ENCODE measurements at regions not wholly inside any gene's neighbourhood (a gene's known extent, or its start where the extent isn't known, plus 50 kb on each side); places are given as distances from the start of the nearest gene placed in this dataset.

GRCh38 chr3:150238995-150239619 lies 169.0 kb upstream of the TSC22D2 start:
- Histone ChIP-seq H3K36me3 (no peaks in the 10 kb centered on the region), H3K4me1 (peaks cover 0 to 35% (median 8%) of the 10 kb centered on the region in 12 donors), H3K4me3 (no peak overlapping the region), H3K27me3 (no peaks in the 10 kb centered on the region), H3K27ac (no peak overlapping the region), H3K9me3 (no peaks in the 10 kb centered on the region)
- peak in 1 of 4 donors; percentile 23 for ATAC-seq
- no peak for DNase-seq
- TF ChIP-seq CTCF (IDR thresholded peaks at IDR 0.05) (peak in 8 of 12 donors; percentile 22 to 47 (median 35)), POLR2A (IDR thresholded peaks at IDR 0.05) (no peak)
- intact Hi-C loops (cut with DNase I): loop anchor here in 3 of 10 donors (2.0 to 10.0 kb wide), 3 partner anchors 16 to 176 kb away; no protein-coding TSS in a partner anchor
- WGBS, 4 donors: 72 to 87% (median 76%) methylated on average over 5 of the region's 5 CpGs

GRCh38 chr3:150238048-150238802 lies 169.9 kb upstream of the TSC22D2 start:
- DNase-seq (no peak), ATAC-seq (no peak)
- intact Hi-C loops (cut with DNase I): loop anchor here in 3 of 10 donors (2.0 to 10.0 kb wide), 3 partner anchors 17 to 177 kb away; no protein-coding TSS in a partner anchor
- Histone ChIP-seq H3K27me3 (no peaks in the 10 kb centered on the region), H3K4me3 (no peak overlapping the region), H3K27ac (peak overlapping the region in 1 of 12 donors; percentile 77), H3K4me1 (peaks cover 0 to 40% (median 10%) of the 10 kb centered on the region in 12 donors), H3K36me3 (no peaks in the 10 kb centered on the region), H3K9me3 (no peaks in the 10 kb centered on the region)
- 77 to 82% (median 80%) methylated on average over 9 of the region's 9 CpGs for WGBS, 4 donors
- TF ChIP-seq POLR2A (IDR thresholded peaks at IDR 0.05) (no peak), CTCF (IDR thresholded peaks at IDR 0.05) (no peak)

- H3K27ac ChIP-seq: peak overlapping the region in 1 of 12 donors; percentile 77
- intact Hi-C loops (cut with DNase I): loop anchor here in 2 of 10 donors (5.0 to 10.0 kb wide), 2 partner anchors 50 to 177 kb away; no protein-coding TSS in a partner anchor
- no peaks in the 10 kb centered on the region for H3K27me3 ChIP-seq
- 59 to 75% (median 65%) methylated on average over 3 of the region's 3 CpGs for WGBS, 4 donors
- ATAC-seq: no peak
- DNase-seq: peak in 1 of 5 donors; percentile 27
- TF ChIP-seq CTCF (IDR thresholded peaks at IDR 0.05) (no peak), POLR2A (IDR thresholded peaks at IDR 0.05) (no peak)
- no peak overlapping the region for H3K4me3 ChIP-seq
- no peaks in the 10 kb centered on the region for H3K9me3 ChIP-seq
- H3K4me1 ChIP-seq: peaks cover 0 to 48% (median 12%) of the 10 kb centered on the region in 12 donors
- no peaks in the 10 kb centered on the region for H3K36me3 ChIP-seq
Measured at GRCh38 chr3:150237490-150237889, 170.6 kb upstream of the TSC22D2 start.
